GM23248 (cell line): ENCODE measurements at regions not wholly inside any gene's neighbourhood (a gene's known extent, or its start where the extent isn't known, plus 50 kb on each side); places are given as distances from the start of the nearest gene placed in this dataset.

Experiments
- EZH2 ChIP-seq: fragments of 200-600 bp; sonication (generic); IDR thresholded peaks from 2 replicates; pipeline ENCODE4 v1.6.1; 2018; ENCODE audit warnings: antibody characterized with exemption, mild to moderate bottlenecking; ENCODE audit not compliant: insufficient read depth, poor library complexity, severe bottlenecking
- EZH2phosphoT487 ChIP-seq: fragments of 200-600 bp; sonication (generic); IDR thresholded peaks from 2 replicates; pipeline ENCODE4 v1.6.1; 2018; ENCODE audit warnings: antibody characterized with exemption, moderate library complexity, mild to moderate bottlenecking, low read depth; ENCODE audit not compliant: insufficient read depth

- no peak for TF ChIP-seq EZH2phosphoT487
- no peak for TF ChIP-seq EZH2
These were observed 166.4 kb downstream of the SLITRK5 start for GRCh38 chr13:87837522-87837921.
